Caco-2 (cell line): ENCODE measurements at regions not wholly inside any gene's neighbourhood (a gene's known extent, or its start where the extent isn't known, plus 50 kb on each side); places are given as distances from the start of the nearest gene placed in this dataset.

Source experiments
- BruUV-seq: library from RNA; stranded (reverse); fragments of 400-500 nt; replicated peaks from 2 replicates; lab custom pipeline; 2021; lab: Mats Ljungman, UMichigan
- CTCF ChIA-PET: fragments of 300-600 bp; sonication (Branson Sonifier 250); formaldehyde crosslinking; loops from one replicate; lab custom pipeline; 2022; ENCODE audit warnings: antibody characterized with exemption; lab: Charles Lee
- POLR2A ChIA-PET: fragments of 300-600 bp; sonication (Branson Sonifier 250); formaldehyde crosslinking; loops from one replicate; lab custom pipeline; 2022; ENCODE audit warnings: antibody characterized with exemption; lab: Charles Lee
- DNase-seq, 2 experiments: peaks; one replicate each; pipeline versions ENCODE4 v3.0.0 to v3.0.0-alpha.2; 2020 to 2022
- H3K27me3 ChIP-seq: replicated peaks from 2 replicates; pipeline ENCODE4 v1.6.0; 2011; ENCODE audit warnings: low read length; ENCODE audit not compliant: control insufficient read depth, insufficient read depth
- H3K36me3 ChIP-seq: 2 replicates; pipeline ENCODE4 v1.5.1; 2011; ENCODE audit warnings: low read length; ENCODE audit not compliant: control insufficient read depth, insufficient read depth
- H3K4me1 ChIP-seq: fragments of 250-450 bp; sonication (Bioruptor Pico); 2 replicates; pipeline ENCODE4 v1.5.1; 2020; ENCODE audit warnings: mild to moderate bottlenecking
- H3K4me3 ChIP-seq: 2 replicates; pipeline ENCODE4 v1.5.1; 2011; ENCODE audit warnings: low read depth, mild to moderate bottlenecking, control low read depth, low read length
- H3K9me3 ChIP-seq: fragments of 250-450 bp; sonication (Bioruptor Pico); 2 replicates; pipeline ENCODE4 v1.5.1; 2020; ENCODE audit warnings: mild to moderate bottlenecking, moderate library complexity
- H3K27ac Mint-ChIP-seq: one replicate; pipeline ENCODE4 v1.8.0; 2022; ENCODE audit warnings: mixed read lengths; ENCODE audit not compliant: unreplicated experiment
- H3K27me3 Mint-ChIP-seq: one replicate; pipeline ENCODE4 v1.8.0; 2022; ENCODE audit warnings: mixed read lengths; ENCODE audit not compliant: insufficient read depth, unreplicated experiment
- H3K36me3 Mint-ChIP-seq: one replicate; pipeline ENCODE4 v1.8.0; 2022; ENCODE audit warnings: mild to moderate bottlenecking, mixed read lengths; ENCODE audit not compliant: insufficient read depth, unreplicated experiment
- H3K4me1 Mint-ChIP-seq: one replicate; pipeline ENCODE4 v1.8.0; 2022; ENCODE audit warnings: low read depth, mixed read lengths; ENCODE audit not compliant: unreplicated experiment
- H3K4me3 Mint-ChIP-seq: one replicate; pipeline ENCODE4 v1.8.0; 2022; ENCODE audit warnings: mild to moderate bottlenecking, moderate library complexity, mixed read lengths; ENCODE audit not compliant: unreplicated experiment
- H3K9me3 Mint-ChIP-seq: one replicate; pipeline ENCODE4 v1.8.0; 2022; ENCODE audit warnings: mixed read lengths; ENCODE audit not compliant: unreplicated experiment
- intact Hi-C: fragments of 100-400 bp; cut with micrococcal nuclease; formaldehyde crosslinking; loops from one replicate; pipeline ENCODE4 v1.10.0; 2022; ENCODE audit not compliant: unreplicated experiment
- TF ChIP-seq, protein P1 (sequence below), 2 experiments: fragments of 200-600 bp in 1 of 2; IDR thresholded peaks; 1 replicate in 1 of 2; 2 replicates in 1 of 2; pipeline versions ENCODE4 v1.5.1 to v1.8.0; 2011 to 2022; ENCODE audit warnings: antibody characterized with exemption in 1 of 2, control low read depth in 1 of 2, inconsistent platforms in 1 of 2, low read depth in 1 of 2, low read length in 1 of 2, mild to moderate bottlenecking in 1 of 2, moderate library complexity in 1 of 2; ENCODE audit not compliant: insufficient read depth in 1 of 2, severe bottlenecking in 1 of 2, unreplicated experiment in 1 of 2

DNA sequence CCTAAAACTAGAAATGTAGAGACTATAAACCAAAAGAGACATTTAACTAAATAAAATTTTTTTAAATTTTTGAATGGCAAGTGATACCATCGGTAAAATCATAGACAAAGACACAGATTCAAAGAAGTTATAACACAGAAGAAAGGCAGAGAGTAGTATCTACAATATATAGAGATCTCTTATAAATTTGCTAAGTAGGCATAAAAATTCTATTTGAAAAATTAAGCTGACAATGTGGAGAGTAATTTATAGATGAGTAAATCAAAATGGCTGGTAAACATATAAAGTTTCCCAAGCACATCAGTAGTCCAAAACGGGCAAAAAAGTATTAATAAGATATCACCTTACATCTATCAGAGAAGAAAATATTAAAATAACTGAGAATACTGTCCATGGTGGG is 1061.0 kb downstream of the ADGRL2 start:
- Histone ChIP-seq H3K9me3 (no peaks in the 10 kb centered on the region), H3K27me3 (no peaks in the 10 kb centered on the region), H3K36me3 (no peaks in the 10 kb centered on the region), H3K4me3 (no peak overlapping the region), H3K4me1 (no peaks in the 10 kb centered on the region)
- no peaks in the 10 kb centered on the region for H3K9me3 Mint-ChIP-seq
- ChIA-PET CTCF (no interaction called here), POLR2A (no interaction called here)
- H3K27me3 Mint-ChIP-seq, result no peaks in the 10 kb centered on the region
- H3K4me3 Mint-ChIP-seq, result no peak overlapping the region
- H3K4me1 Mint-ChIP-seq, result no peaks in the 10 kb centered on the region
- TF ChIP-seq, protein P1, sequence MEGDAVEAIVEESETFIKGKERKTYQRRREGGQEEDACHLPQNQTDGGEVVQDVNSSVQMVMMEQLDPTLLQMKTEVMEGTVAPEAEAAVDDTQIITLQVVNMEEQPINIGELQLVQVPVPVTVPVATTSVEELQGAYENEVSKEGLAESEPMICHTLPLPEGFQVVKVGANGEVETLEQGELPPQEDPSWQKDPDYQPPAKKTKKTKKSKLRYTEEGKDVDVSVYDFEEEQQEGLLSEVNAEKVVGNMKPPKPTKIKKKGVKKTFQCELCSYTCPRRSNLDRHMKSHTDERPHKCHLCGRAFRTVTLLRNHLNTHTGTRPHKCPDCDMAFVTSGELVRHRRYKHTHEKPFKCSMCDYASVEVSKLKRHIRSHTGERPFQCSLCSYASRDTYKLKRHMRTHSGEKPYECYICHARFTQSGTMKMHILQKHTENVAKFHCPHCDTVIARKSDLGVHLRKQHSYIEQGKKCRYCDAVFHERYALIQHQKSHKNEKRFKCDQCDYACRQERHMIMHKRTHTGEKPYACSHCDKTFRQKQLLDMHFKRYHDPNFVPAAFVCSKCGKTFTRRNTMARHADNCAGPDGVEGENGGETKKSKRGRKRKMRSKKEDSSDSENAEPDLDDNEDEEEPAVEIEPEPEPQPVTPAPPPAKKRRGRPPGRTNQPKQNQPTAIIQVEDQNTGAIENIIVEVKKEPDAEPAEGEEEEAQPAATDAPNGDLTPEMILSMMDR (IDR thresholded peaks at IDR 0.05; ENCODE audit: insufficient read depth in 1 of 2, low read depth in 1 of 2, low read length in 1 of 2, severe bottlenecking in 1 of 2, unreplicated experiment in 1 of 2), result no peak
- intact Hi-C loops, result no loop called here
- H3K27ac Mint-ChIP-seq, result no peak overlapping the region
- H3K36me3 Mint-ChIP-seq, result no peaks in the 10 kb centered on the region
- DNase-seq, result no peak
- BruUV-seq, result no TSS peak

GRCh38 chr1:82858031-82858430 is 1057.3 kb downstream of the ADGRL2 start:
- Histone ChIP-seq H3K4me3 (no peak overlapping the region), H3K4me1 (no peaks in the 10 kb centered on the region), H3K36me3 (no peaks in the 10 kb centered on the region), H3K27me3 (no peaks in the 10 kb centered on the region), H3K9me3 (no peaks in the 10 kb centered on the region)
- intact Hi-C loops, result no loop called here
- POLR2A ChIA-PET, result no interaction called here
- BruUV-seq, result no TSS peak
- no peaks in the 10 kb centered on the region for H3K36me3 Mint-ChIP-seq
- TF ChIP-seq, protein P1 (IDR thresholded peaks at IDR 0.05; ENCODE audit: insufficient read depth in 1 of 2, low read depth in 1 of 2, low read length in 1 of 2, severe bottlenecking in 1 of 2, unreplicated experiment in 1 of 2), result no peak
- CTCF ChIA-PET, result no interaction called here
- DNase-seq, result no peak
- H3K27ac Mint-ChIP-seq, result peak overlapping the region; percentile 57
- no peak overlapping the region for H3K4me3 Mint-ChIP-seq
- no peaks in the 10 kb centered on the region for H3K27me3 Mint-ChIP-seq
- no peaks in the 10 kb centered on the region for H3K4me1 Mint-ChIP-seq
- H3K9me3 Mint-ChIP-seq, result no peaks in the 10 kb centered on the region

DNA sequence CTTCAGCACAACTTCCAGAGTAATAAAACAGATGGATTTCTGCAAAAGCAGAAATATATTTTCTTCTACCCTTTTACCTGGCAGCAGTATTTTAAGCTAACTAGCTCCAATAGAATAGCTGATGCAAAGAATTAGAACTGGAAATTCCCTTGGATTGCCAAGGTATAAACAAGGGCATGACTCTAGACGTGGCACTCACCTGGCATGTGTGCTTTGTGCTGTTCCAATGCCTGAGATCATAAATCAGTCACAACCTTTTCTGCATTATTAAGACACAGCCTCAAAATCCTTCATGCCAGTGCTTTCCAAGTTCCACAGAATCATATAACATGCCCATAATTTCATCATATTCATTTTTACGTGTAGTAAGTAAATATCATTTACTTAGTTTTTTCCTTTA is 1048.7 kb downstream of the ADGRL2 start:
- CTCF ChIA-PET, result no interaction called here
- Histone ChIP-seq H3K27me3 (no peaks in the 10 kb centered on the region), H3K36me3 (no peaks in the 10 kb centered on the region), H3K4me3 (no peak overlapping the region), H3K4me1 (no peaks in the 10 kb centered on the region), H3K9me3 (no peaks in the 10 kb centered on the region)
- Mint-ChIP-seq H3K4me1 (no peaks in the 10 kb centered on the region), H3K9me3 (no peaks in the 10 kb centered on the region), H3K36me3 (no peaks in the 10 kb centered on the region), H3K27me3 (no peaks in the 10 kb centered on the region), H3K27ac (no peak overlapping the region), H3K4me3 (no peak overlapping the region)
- intact Hi-C loops, result no loop called here
- TF ChIP-seq, protein P1 (IDR thresholded peaks at IDR 0.05; ENCODE audit: insufficient read depth in 1 of 2, low read depth in 1 of 2, low read length in 1 of 2, severe bottlenecking in 1 of 2, unreplicated experiment in 1 of 2), result no peak
- POLR2A ChIA-PET, result no interaction called here
- no TSS peak for BruUV-seq
- DNase-seq, result no peak
